ENCODE measurements at regions not wholly inside any gene's neighbourhood (a gene's known extent, or its start where the extent isn't known, plus 50 kb on each side); places are given as distances from the start of the nearest gene placed in this dataset.
"Not testable (repeated sequence)": the region's sequence is repeated elsewhere in the genome, so short reads cannot be mapped to it uniquely, and the experiment has no call there.

DNA sequence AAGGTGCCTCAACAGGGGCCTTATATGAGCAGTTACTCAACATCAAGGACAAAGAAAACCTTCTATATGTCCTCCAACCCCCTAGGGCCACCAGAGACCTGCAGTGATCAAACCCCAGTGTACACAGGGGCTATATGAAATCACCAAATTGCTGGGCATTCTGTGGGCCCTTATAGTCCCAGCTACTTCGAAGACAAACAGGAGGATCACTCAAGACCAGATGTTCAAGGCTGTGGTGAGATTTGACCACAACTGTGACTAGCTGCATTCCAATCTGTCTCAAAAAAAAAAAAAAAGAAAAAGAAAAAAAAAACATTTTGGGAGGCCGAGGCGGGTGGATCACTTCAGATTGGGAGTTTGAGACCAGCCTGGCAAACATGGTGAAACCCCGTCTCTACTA, 51.0 kb upstream of the PRB2 start:
- no peak for DNase-seq
- Mint-ChIP-seq H3K27ac (no peak overlapping the region), H3K9me3 (no peaks in the 10 kb centered on the region), H3K4me1 (no peaks in the 10 kb centered on the region), H3K27me3 (no peaks in the 10 kb centered on the region), H3K36me3 (no peaks in the 10 kb centered on the region), H3K4me3 (no peak overlapping the region)

DNA sequence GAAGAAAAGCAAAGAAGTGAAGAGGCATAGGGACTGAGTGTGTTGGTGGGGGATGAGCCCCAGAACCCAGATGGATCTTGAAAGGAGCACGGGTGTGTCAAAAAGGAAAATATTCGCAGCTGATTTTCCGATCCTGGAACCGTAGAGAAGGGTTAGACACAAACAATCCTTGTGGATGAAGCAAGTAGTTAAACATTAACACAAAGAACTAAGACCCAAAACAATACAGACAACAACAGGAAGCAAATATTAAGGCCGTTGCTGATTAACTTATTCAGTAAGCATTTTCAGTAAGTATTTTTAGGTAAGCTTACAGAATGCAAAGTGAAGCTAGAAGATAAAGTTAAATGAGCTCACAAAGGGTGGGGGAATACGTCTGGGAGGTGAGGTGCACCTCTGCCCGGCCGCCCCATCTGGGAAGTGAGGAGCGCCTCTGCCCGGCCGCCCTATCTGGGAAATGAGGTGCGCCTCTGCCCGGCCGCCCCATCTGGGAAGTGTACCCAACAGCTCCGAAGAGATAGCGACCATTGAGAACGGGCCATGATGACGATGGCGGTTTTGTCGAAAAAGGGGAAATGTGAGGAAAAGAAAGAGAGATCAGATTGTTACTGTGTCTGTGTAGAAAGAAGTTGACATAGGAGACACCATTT, 62.8 kb upstream of the PRB2 start:
- no peak overlapping the region for H3K27ac Mint-ChIP-seq
- no peaks in the 10 kb centered on the region for H3K36me3 Mint-ChIP-seq
- H3K9me3 Mint-ChIP-seq: no peaks in the 10 kb centered on the region
- DNase-seq: no peak
- peaks cover 1% of the 10 kb centered on the region for H3K4me1 Mint-ChIP-seq
- no peak overlapping the region for H3K4me3 Mint-ChIP-seq
- no peaks in the 10 kb centered on the region for H3K27me3 Mint-ChIP-seq

DNA sequence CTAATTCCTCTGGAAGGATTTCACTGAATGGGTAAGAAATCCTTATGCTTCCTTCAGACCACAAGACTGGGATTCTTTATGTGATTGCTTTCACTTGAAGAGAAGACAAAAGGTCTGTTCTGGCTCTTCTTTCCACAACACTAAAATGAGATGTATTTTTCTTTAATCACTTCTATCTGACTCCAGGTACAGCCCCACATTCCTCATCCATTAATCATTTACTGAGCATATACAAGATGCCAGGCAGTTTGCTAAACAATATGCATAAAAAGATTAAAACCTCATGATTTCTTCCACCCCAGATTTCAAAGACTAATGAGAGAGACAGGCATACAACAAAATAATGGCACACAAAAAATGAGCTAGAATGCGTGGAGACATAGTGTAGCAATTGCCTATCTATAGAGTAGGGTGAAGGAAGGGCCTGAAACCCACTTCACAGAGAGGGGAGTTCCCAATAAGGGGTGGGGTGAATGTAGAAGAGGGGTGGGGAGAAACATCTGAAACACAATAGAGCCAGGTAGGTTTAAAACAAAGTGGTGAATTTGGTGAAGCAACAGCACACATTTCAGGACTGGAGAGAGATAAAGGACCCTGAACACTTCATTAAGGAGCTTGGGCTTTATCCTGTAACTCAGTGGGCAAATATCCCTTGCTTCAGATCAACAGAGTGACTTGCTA, 65.1 kb upstream of the PRB2 start:
- H3K36me3 Mint-ChIP-seq: no peaks in the 10 kb centered on the region
- no peak overlapping the region for H3K27ac Mint-ChIP-seq
- peaks cover 1% of the 10 kb centered on the region for H3K4me1 Mint-ChIP-seq
- no peak for DNase-seq
- H3K27me3 Mint-ChIP-seq: no peaks in the 10 kb centered on the region
- no peaks in the 10 kb centered on the region for H3K9me3 Mint-ChIP-seq
- no peak overlapping the region for H3K4me3 Mint-ChIP-seq

DNA sequence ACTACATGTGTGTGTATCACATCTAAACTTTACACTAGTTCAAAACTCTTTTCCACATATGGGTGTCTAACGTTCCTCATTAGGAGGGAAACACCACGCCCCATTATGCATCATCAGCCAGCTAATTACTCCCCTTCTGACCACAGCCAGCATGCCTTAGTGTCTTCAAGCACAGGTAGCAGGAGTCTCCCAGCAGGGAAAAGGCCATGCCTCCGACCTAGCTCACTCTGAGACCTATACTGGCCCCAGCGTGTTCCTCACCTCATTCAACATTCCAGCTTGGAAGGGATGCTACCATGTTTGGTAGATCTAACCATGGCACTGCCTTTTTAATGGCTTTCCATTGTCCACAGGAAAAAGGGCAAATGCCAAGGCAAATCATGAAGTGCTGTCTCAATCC, 66.1 kb upstream of the PRB2 start:
- H3K27ac Mint-ChIP-seq: no peak overlapping the region
- H3K4me3 Mint-ChIP-seq: no peak overlapping the region
- no peaks in the 10 kb centered on the region for H3K27me3 Mint-ChIP-seq
- no peaks in the 10 kb centered on the region for H3K9me3 Mint-ChIP-seq
- H3K4me1 Mint-ChIP-seq: peaks cover 1% of the 10 kb centered on the region
- no peak for DNase-seq
- H3K36me3 Mint-ChIP-seq: no peaks in the 10 kb centered on the region

DNA sequence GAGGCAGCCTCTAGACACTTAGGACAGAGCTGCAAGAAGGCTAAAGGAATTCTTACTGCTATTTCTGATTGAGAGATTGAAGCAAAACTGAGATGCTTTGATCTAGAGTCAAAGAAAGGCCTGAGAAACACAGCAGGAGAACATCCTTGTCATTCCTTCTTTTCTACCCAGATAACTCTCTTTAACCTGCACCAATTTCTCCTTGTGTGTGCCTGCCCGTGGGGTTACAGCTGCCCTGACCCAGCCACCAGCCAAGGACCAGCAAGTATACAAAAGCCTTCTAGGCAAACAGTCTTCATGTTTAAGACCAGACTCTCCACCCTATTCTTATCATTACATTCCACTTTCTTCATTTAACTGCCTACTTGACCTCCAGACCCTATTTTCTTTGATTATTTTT, 81.7 kb upstream of the PRB2 start:
- Mint-ChIP-seq H3K9me3 (no peaks in the 10 kb centered on the region), H3K4me1 (no peaks in the 10 kb centered on the region), H3K27me3 (no peaks in the 10 kb centered on the region), H3K27ac (no peak overlapping the region), H3K36me3 (no peaks in the 10 kb centered on the region), H3K4me3 (no peak overlapping the region)
- no peak for DNase-seq

DNA sequence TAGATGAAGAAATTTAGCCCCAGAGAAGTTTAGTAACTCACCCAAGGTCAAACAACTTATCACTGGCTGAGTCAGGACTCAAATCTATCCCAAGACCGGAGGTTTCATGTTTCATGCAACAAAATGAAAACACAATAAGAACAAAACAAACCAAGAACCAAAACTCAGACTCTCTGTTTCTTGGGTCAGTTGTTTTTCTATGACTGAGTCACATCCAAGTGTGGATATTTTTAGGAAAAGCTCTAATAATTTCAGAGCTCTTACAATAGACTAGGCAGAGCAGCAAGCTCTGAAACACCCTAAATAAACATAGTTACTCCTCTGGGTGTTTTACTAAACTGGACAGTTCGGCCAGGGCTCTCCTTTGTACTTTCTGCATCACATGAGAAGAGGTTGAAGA, 87.6 kb upstream of the PRB2 start:
- H3K4me3 Mint-ChIP-seq: no peak overlapping the region
- no peaks in the 10 kb centered on the region for H3K9me3 Mint-ChIP-seq
- no peak overlapping the region for H3K27ac Mint-ChIP-seq
- peaks cover 5% of the 10 kb centered on the region for H3K4me1 Mint-ChIP-seq
- DNase-seq: no peak
- peaks cover 3% of the 10 kb centered on the region for H3K27me3 Mint-ChIP-seq
- H3K36me3 Mint-ChIP-seq: no peaks in the 10 kb centered on the region

DNA sequence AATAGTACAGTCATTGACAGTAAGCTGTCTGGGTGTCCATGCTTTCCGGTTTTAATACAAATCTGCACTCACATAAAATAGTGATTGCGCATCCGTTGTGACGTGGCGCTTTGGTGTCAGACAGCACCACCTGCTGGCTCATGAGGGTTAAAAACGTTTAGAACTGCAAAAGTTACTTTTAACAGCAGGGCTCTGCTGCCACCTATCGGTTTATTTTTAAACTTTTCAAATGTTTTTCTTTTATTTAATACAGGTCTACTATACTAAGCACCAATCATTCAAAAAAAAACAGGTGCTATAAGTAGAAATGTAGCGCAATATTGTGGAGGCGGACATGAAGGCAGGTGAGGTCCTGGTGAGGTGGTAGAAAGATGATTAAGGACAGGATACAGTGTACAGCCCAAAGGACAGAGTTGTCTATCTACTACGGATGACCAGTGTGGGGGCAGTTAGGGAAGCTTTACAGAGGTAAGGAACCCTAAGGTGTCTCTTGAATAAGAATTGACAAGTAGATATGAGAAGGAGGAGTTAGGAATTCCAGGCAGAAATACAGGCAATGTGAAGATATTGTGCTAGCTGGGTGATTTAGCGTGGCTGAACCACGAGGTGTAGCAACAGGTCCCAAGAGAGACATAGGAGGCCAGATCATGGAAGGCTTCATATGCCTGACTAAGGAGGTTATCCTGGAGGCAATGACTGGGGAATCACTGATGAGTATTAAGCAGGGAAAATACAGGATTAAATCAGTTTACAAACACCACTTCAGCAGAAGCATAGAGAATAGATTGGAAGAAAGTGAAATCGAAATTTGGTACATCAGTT, 91.5 kb upstream of the PRB2 start:
- peak; percentile 70 for DNase-seq
- Mint-ChIP-seq H3K4me1 (peaks cover 5% of the 10 kb centered on the region), H3K4me3 (no peak overlapping the region), H3K9me3 (no peaks in the 10 kb centered on the region), H3K36me3 (no peaks in the 10 kb centered on the region), H3K27me3 (peaks cover 7% of the 10 kb centered on the region), H3K27ac (no peak overlapping the region)

DNA sequence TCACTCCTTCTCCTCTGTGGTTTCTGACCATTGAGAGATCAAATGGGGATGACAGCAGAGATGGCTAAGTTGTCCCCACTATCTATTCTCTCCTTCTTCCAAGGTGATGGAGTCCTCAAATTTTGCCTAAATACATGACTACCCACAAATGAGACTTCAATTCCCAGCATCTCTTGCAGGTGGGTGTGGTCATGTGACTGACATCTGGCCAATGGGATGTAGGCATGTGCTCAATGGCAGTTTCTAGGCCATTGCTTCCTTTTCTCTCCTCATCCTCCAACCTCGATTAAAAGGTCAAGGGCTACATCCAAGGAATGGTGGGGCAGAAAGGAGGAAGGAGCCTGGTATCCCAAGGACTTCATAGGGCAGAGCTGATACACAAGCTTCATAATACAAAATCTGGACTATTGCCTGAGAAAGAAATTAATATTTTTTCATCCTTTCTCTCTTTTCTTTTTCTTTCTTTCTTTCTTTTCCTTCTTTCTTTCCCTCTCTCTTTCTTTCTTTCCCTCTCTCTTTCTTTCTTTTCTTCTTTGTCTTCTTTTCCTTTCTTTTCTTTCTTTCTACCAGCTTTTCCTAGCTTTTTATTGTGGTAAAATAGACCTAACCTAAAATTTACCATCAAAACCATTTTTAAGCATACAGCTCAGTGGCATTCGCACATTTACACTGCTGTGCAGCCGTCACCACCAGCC, 100.9 kb upstream of the PRB2 start:
- peaks cover 31% of the 10 kb centered on the region for H3K27me3 Mint-ChIP-seq
- H3K4me3 Mint-ChIP-seq: no peak overlapping the region

DNA sequence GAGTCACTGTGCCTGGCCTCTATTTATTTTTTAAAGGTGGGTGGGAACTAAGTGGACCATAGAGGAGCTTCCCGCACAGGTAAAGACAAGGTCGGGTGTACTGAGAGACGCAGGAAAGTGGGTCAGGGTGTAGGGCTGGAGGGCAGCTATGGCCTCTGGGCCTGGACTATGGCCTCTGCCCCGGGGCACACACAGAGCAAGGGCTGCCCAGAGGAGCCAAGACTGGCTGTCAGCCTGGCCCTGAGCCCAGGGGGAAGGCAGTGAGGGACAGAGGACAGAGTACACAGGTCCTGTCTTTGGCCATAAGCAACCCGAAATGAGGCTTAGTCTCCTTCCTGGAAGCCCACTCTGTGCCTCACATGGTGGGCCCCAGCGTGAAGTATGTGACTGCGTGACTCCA, 102.1 kb upstream of the PRB2 start:
- Mint-ChIP-seq H3K36me3 (peaks cover 1% of the 10 kb centered on the region), H3K27me3 (peaks cover 40% of the 10 kb centered on the region), H3K27ac (no peak overlapping the region), H3K4me1 (peaks cover 4% of the 10 kb centered on the region), H3K4me3 (no peak overlapping the region), H3K9me3 (peaks cover 6% of the 10 kb centered on the region)
- no peak for DNase-seq

More for the DNA sequence above, 100.9 kb upstream of the PRB2 start:
- peaks cover 6% of the 10 kb centered on the region for H3K9me3 Mint-ChIP-seq
- peaks cover 1% of the 10 kb centered on the region for H3K36me3 Mint-ChIP-seq
- no peak overlapping the region for H3K27ac Mint-ChIP-seq
- no peak for DNase-seq
- peaks cover 4% of the 10 kb centered on the region for H3K4me1 Mint-ChIP-seq

DNA sequence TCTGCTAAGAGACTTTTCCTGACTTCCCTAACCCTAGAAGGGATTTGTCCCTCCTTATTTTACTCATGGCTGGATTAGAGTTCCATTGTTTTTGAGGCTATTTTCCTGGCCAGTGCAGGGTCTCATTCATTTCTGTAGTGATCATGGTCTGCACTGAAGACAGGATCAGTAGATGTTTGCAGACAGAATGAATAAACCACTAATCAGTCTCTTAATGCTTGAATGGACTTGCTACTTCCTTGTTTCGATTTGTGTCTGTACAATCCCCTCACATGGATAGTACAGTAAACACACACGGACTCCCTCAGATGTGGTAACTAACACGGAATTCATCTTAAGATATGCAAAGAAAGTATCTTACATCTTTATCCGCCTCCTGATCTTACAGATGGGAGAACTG, 102.6 kb upstream of the PRB2 start:
- Mint-ChIP-seq H3K9me3 (peaks cover 6% of the 10 kb centered on the region), H3K4me3 (no peak overlapping the region), H3K27ac (no peak overlapping the region), H3K27me3 (peaks cover 40% of the 10 kb centered on the region), H3K36me3 (peaks cover 1% of the 10 kb centered on the region), H3K4me1 (peaks cover 4% of the 10 kb centered on the region)
- DNase-seq: no peak

DNA sequence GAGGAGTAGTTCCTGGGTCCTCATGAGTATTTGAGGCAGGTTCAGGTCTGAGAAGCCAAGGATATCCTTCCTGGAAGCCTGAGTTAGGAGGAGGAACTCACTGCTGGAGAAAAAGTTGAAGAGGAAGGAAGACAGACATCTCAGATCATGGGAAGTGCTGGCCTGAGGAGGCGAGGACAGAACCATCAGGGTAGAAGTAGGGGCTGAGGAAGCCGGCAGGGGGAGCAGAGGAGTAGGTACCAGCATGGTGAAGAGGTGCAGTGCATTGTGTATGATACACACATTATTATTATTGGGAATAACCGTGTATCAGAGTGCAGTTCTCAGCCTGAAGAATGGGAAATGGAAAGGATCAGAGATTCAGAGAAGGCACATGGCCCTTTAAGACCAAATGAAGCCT, 103.2 kb upstream of the PRB2 start:
- H3K27ac Mint-ChIP-seq, DNase-seq, H3K36me3 Mint-ChIP-seq, H3K4me3 Mint-ChIP-seq, H3K4me1 Mint-ChIP-seq, H3K9me3 Mint-ChIP-seq: not testable (repeated sequence)
- H3K27me3 Mint-ChIP-seq: peaks cover 40% of the 10 kb centered on the region

DNA sequence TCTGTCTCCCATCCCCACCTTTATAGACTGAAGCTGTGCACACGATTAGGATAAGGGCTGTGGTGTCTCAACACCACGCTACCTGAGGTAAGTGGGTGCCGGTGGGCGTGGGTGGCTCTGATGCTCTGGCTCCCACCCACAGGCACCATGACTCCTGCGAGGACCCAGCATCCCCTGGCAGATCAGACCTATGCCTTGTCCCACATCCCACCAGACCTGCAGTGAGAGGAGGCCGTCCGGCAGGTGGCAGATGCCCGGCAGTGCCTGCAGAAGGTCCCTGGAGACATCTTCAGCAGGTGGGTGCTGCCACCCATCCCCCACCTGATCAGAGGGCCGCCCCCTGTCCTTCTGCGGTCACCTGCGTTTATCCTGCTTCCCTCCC, 104.4 kb upstream of the PRB2 start:
- Mint-ChIP-seq H3K4me1 (peaks cover 4% of the 10 kb centered on the region), H3K27ac (no peak overlapping the region), H3K27me3 (peaks cover 40% of the 10 kb centered on the region), H3K4me3 (no peak overlapping the region), H3K9me3 (peaks cover 6% of the 10 kb centered on the region), H3K36me3 (peaks cover 1% of the 10 kb centered on the region)
- DNase-seq: no peak

DNA sequence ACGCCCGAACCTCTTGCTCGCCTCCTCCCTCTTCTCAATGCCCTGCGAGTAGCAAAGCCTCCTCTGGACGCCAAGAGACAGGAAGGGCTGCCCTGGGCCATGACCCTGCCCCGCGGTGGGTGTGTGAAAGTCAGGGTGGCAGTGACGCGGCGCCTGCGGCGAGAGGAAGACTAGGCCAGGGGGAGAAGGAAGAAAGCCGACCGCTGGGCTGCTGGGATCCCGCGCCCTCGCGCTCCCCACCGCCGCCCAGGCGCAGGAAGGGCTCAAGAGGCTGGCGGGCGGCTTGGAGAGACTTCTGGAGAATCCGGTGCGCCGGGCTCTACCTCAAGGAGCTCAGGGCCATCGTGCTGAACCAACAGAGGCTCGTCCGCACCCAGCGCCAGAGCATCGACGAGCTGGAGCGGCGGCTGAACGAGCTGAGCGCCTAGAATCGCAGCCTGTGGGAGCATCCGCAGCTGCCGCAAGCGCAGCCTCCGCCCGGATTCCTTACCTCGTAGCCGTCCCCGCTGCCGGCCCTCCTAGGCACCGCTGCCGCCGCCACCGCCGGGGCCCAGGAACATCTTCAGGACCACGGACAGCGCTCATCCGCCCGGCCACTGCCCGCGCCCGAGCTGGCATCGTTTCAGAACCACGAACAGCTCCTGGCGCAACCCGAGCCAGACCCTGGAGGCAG, 105.0 kb upstream of the PRB2 start:
- Mint-ChIP-seq H3K9me3 (peaks cover 6% of the 10 kb centered on the region), H3K27me3 (peaks cover 40% of the 10 kb centered on the region), H3K36me3 (peaks cover 1% of the 10 kb centered on the region), H3K4me1 (peaks cover 4% of the 10 kb centered on the region), H3K27ac (no peak overlapping the region), H3K4me3 (no peak overlapping the region)
- peak; percentile 83 for DNase-seq

DNA sequence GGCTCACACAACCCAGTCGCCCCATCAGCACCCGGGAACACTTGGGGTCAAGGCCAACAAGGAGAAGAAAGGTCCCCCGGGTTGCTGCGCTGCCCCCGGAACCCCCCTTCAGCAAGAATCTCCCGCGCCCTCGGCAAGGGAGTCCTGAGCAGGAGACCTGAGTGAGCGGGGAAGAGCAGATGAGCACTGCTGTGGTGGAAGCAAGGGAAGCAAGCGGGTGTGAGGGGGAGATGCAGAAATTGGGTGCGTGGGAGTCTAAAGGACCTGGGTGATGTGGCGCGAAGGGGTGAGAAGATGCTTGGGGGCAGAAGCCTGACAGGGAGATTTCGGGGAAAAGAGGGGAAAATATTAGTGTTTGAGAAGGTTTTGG, 105.5 kb upstream of the PRB2 start:
- no peak for DNase-seq
- H3K36me3 Mint-ChIP-seq: peaks cover 1% of the 10 kb centered on the region
- no peak overlapping the region for H3K27ac Mint-ChIP-seq
- peaks cover 40% of the 10 kb centered on the region for H3K27me3 Mint-ChIP-seq
- no peak overlapping the region for H3K4me3 Mint-ChIP-seq
- H3K4me1 Mint-ChIP-seq: peaks cover 4% of the 10 kb centered on the region
- H3K9me3 Mint-ChIP-seq: peaks cover 6% of the 10 kb centered on the region

DNA sequence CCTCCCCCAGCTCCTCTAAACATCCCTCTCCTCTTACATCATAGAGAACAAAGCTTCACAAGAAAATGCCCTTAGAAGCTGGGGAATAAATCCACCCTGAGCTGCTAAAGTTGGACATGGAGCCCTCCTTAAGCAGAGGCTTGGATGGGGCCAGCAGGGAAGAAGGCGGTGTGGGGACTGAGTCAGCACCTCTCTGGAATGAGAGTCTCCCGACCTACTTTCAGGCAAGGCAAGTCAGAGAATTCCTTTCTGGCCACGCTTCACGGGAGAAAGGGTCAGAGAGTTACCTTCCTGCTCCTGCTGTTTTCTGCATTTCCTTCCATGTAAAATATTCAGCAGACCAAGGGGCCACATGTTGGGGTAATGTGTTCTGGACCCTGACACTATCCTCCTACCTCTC, 113.3 kb upstream of the PRB2 start:
- H3K9me3 Mint-ChIP-seq: no peaks in the 10 kb centered on the region
- no peaks in the 10 kb centered on the region for H3K27me3 Mint-ChIP-seq
- H3K4me3 Mint-ChIP-seq: no peak overlapping the region
- H3K27ac Mint-ChIP-seq: no peak overlapping the region
- H3K4me1 Mint-ChIP-seq: no peaks in the 10 kb centered on the region
- DNase-seq: no peak
- no peaks in the 10 kb centered on the region for H3K36me3 Mint-ChIP-seq
